ENCODE measurements at regions not wholly inside any gene's neighbourhood (a gene's known extent, or its start where the extent isn't known, plus 50 kb on each side); places are given as distances from the start of the nearest gene placed in this dataset.

DNA sequence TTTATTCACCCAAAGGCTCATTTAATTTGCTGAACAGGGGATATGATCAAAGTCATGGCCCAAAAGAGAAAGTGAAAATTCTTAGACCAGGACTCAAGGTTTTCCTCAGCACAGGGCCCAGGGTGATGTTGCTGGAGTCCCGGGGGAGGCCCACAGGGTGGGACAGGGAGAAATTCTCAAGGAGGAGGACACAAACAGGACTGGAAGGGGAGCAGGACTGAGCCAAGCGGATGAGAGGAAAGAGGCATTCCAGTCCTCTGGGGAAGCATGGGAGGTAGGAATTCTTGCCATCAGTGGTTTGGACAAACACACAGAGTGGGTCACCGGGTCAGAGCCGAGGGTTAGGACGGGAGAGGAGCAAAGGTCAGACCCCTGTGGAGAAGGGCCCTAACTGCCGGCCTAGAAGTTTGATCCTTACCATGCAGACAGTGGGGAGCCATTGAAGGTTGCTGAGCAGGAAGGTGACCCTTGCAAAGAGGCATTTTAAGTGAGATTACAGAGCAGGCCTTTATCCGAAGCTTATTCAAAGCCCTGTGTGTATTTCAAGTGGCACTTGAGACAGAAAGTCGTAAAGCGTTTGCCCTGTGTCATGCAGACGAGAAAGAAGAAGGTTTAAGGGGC is 68.4 kb upstream of the PTGR2 start:
- TF ChIP-seq, protein P1, sequence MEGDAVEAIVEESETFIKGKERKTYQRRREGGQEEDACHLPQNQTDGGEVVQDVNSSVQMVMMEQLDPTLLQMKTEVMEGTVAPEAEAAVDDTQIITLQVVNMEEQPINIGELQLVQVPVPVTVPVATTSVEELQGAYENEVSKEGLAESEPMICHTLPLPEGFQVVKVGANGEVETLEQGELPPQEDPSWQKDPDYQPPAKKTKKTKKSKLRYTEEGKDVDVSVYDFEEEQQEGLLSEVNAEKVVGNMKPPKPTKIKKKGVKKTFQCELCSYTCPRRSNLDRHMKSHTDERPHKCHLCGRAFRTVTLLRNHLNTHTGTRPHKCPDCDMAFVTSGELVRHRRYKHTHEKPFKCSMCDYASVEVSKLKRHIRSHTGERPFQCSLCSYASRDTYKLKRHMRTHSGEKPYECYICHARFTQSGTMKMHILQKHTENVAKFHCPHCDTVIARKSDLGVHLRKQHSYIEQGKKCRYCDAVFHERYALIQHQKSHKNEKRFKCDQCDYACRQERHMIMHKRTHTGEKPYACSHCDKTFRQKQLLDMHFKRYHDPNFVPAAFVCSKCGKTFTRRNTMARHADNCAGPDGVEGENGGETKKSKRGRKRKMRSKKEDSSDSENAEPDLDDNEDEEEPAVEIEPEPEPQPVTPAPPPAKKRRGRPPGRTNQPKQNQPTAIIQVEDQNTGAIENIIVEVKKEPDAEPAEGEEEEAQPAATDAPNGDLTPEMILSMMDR (IDR thresholded peaks at IDR 0.05; ENCODE audit: insufficient read depth, low read depth, low read length): no peak
- H3K4me3 ChIP-seq (ENCODE audit: low read depth, low read length): no peak overlapping the region
- ChIA-PET POLR2A (interaction anchor here (0.6 kb wide), 1 partner anchor 488 kb away, joined by 3 read pairs; no protein-coding TSS in a partner anchor), CTCF (no interaction called here)
- no peaks in the 10 kb centered on the region for H3K27me3 ChIP-seq (ENCODE audit: control insufficient read depth, insufficient read depth, low read length)
- no peak for DNase-seq (ENCODE audit: low read depth)
- H3K36me3 ChIP-seq (ENCODE audit: control insufficient read depth, insufficient read depth, low read length): no peaks in the 10 kb centered on the region

DNA sequence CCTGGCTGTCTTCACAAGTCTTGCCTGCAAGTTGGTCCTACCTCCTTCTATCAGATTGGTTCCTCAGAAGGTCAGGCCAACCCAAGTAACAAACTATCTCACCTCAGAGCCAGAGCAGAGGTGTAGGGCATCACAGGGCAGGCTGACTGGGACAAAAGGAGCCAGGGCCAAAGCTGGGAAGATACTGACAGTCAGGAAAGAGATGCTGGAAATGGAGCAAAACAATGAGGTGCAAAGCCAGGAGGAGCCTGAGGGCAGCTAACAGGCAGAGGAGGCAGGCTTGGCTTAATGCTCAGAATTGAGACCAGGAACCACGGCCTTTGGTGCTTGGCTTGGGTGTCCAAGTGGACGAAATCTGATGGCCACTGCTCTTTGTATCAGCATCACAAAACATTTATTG is 68.4 kb upstream of the PNMA1 start:
- Histone ChIP-seq H3K27me3 (ENCODE audit: control insufficient read depth, insufficient read depth, low read length) (no peaks in the 10 kb centered on the region), H3K36me3 (ENCODE audit: control insufficient read depth, insufficient read depth, low read length) (no peaks in the 10 kb centered on the region), H3K4me3 (ENCODE audit: low read depth, low read length) (no peak overlapping the region)
- TF ChIP-seq, protein P1 (IDR thresholded peaks at IDR 0.05; ENCODE audit: insufficient read depth, low read depth, low read length): no peak
- DNase-seq (ENCODE audit: low read depth): no peak
- POLR2A ChIA-PET: no interaction called here
- CTCF ChIA-PET: no interaction called here

DNA sequence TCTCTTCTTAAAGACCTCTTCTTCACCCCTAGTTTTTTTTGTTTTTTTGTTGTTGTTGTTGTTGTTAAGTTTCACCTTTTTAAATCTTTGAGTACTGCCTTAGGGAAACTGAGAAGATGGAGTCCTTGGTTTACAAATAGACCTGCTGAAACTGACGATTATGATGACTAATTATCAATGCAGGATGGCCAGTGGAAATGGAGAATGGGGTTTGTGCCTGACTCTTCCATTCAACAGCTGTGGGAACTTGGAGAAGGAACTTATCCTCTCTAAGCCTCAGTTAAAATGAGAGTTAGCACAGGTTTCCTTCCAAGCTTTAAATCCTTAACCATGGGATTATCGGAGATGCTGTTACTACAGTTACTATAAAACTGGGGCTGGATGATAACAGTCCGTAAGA is 66.7 kb upstream of the PNMA1 start:
- H3K27me3 ChIP-seq (ENCODE audit: control insufficient read depth, insufficient read depth, low read length): no peaks in the 10 kb centered on the region
- H3K36me3 ChIP-seq (ENCODE audit: control insufficient read depth, insufficient read depth, low read length): no peaks in the 10 kb centered on the region
- no peak for DNase-seq (ENCODE audit: low read depth)
- H3K4me3 ChIP-seq (ENCODE audit: low read depth, low read length): no peak overlapping the region
- ChIA-PET POLR2A (interaction anchor here (0.7 kb wide), 1 partner anchor 117 kb away, joined by 4 read pairs; no protein-coding TSS in a partner anchor), CTCF (no interaction called here)
- TF ChIP-seq, protein P1 (IDR thresholded peaks at IDR 0.05; ENCODE audit: insufficient read depth, low read depth, low read length): no peak

DNA sequence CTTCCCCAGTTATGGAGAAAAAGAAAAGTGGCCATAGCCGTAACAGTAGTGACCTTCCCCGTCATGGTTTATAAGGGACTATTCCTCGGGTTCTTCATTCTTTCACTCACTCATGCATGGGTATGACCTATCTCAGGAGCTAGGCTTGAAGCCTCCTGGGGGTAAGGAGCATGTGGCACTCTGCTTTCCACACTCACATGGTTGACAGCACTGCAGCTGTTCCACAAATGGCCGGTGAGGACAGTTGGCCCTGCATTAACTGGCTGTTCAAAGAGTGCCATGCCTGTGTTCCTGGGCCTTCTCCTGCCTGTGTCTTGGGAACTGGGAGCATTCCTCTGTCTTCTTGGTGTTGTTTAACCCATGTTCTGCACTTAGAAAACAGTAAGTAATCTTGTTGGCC is 66.2 kb upstream of the PNMA1 start:
- DNase-seq (ENCODE audit: low read depth): no peak
- H3K36me3 ChIP-seq (ENCODE audit: control insufficient read depth, insufficient read depth, low read length): no peaks in the 10 kb centered on the region
- H3K27me3 ChIP-seq (ENCODE audit: control insufficient read depth, insufficient read depth, low read length): no peaks in the 10 kb centered on the region
- POLR2A ChIA-PET: interaction anchor here (0.7 kb wide), 1 partner anchor 118 kb away, joined by 4 read pairs; no protein-coding TSS in a partner anchor
- H3K4me3 ChIP-seq (ENCODE audit: low read depth, low read length): no peak overlapping the region
- TF ChIP-seq, protein P1 (IDR thresholded peaks at IDR 0.05; ENCODE audit: insufficient read depth, low read depth, low read length): no peak
- CTCF ChIA-PET: no interaction called here

DNA sequence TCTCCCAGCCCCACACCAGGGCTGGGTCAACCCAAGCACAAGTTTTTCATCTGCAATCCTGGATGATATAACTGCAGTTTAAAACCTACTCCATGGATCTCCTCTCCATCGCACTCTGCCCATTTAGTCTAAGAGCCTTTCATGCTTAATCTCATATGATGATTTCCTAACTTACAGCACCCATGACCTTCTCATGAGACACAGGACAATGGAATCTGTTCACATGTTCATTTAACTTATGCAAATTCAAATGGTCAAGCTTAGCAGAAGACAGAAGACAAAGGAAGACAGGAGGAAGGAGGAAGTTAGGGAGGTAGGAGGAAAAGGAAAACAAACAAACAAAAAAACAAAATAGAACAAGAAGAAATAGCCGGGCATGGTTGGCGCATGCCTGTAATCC is 64.6 kb upstream of the PNMA1 start:
- TF ChIP-seq, protein P1 (IDR thresholded peaks at IDR 0.05; ENCODE audit: insufficient read depth, low read depth, low read length): no peak
- no peak for DNase-seq (ENCODE audit: low read depth)
- Histone ChIP-seq H3K36me3 (ENCODE audit: control insufficient read depth, insufficient read depth, low read length) (no peaks in the 10 kb centered on the region), H3K27me3 (ENCODE audit: control insufficient read depth, insufficient read depth, low read length) (no peaks in the 10 kb centered on the region), H3K4me3 (ENCODE audit: low read depth, low read length) (no peak overlapping the region)
- ChIA-PET POLR2A (interaction anchor here (0.8 kb wide), 1 partner anchor 19 kb away, joined by 10 read pairs; a partner anchor contains a TSS), CTCF (interaction anchor here (1.8 to 2.1 kb wide), 2 partner anchors 11 to 20 kb away, joined by 6 to 7 read pairs; a partner anchor contains a TSS)

All from BJ (cell line).